ENCODE measurements at regions not wholly inside any gene's neighbourhood (a gene's known extent, or its start where the extent isn't known, plus 50 kb on each side); places are given as distances from the start of the nearest gene placed in this dataset.

DNA sequence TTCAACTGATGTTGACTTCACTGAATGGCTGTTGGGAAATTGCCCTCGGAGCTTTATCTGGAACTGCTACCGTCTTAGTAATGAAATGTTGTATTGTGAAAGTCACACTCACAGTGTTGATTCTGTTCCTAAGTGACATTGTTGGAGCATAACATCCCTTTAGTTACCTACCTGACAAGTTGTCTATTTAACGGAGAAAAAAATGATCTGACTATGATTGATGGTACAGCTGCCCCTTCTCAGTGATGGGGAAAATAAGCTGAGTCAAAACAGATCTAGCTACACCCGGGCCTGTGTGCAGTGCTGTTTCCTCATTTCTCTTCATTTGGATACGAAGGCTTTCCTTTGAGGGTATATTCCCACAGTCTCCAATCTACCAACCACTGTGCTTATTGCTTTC, 472.3 kb upstream of the BRINP3 start:
- DNase-seq, result no peak
- Mint-ChIP-seq H3K4me3 (no peak overlapping the region), H3K27ac (no peak overlapping the region), H3K36me3 (no peaks in the 10 kb centered on the region), H3K9me3 (peaks cover 4 to 10% (median 7%) of the 10 kb centered on the region in 3 donors), H3K4me1 (no peaks in the 10 kb centered on the region), H3K27me3 (no peaks in the 10 kb centered on the region)
- CTCF ChIA-PET, result interaction anchor here in 1 of 2 donors (0.5 kb wide), 1 partner anchor 39 kb away, joined by 3 read pairs; no protein-coding TSS in a partner anchor
- no peak overlapping the region for H3K4me3 ChIP-seq (ENCODE audit: control insufficient read depth in 1 of 2, extremely low read depth in 1 of 2, low read length in 1 of 2)
- POLR2A ChIA-PET, result no interaction called here
- H3K36me3 ChIP-seq (ENCODE audit: control insufficient read depth in 2 of 2, extremely low read depth in 1 of 2, insufficient read depth in 1 of 2, low read length in 1 of 2), result no peaks in the 10 kb centered on the region
- H3K27me3 ChIP-seq (replicated peaks in 1 of 2; ENCODE audit: control insufficient read depth in 2 of 2, extremely low read depth in 1 of 2, insufficient read depth in 2 of 2, low read length in 1 of 2), result no peaks in the 10 kb centered on the region
- no peaks in the 10 kb centered on the region for H3K9me3 ChIP-seq
- WGBS (ENCODE audit: insufficient coverage), result no CpG with 5 or more reads among the region's 5 CpGs
- H3K4me1 ChIP-seq (ENCODE audit: control insufficient read depth in 1 of 2, extremely low read depth in 1 of 2, insufficient read depth in 2 of 2, low read length in 2 of 2), result no peaks in the 10 kb centered on the region
- H3K27ac ChIP-seq (ENCODE audit: low read length), result no peak overlapping the region
- ATAC-seq (replicated peaks in 1 of 4), result no peak

DNA sequence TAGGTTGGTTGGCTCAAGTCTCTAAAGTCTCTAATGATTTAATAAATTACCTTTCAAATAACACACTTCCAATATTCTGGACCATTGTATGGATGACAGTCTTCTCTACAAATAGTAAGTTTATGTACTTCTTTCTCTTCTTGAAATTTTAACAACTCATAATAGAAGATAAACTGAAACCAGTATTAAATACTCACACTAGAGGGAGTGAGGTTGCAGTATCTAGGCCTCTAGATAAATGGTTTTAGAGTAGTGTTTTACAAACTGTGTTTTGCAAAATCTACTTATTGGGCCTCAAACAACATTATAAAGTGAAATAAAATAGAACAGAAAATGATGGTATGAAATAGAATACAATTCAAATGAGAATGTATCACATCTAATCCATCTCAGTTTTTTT, 479.9 kb upstream of the BRINP3 start:
- Histone ChIP-seq H3K36me3 (ENCODE audit: control insufficient read depth in 2 of 2, extremely low read depth in 1 of 2, insufficient read depth in 1 of 2, low read length in 1 of 2) (no peaks in the 10 kb centered on the region), H3K27me3 (replicated peaks in 1 of 2; ENCODE audit: control insufficient read depth in 2 of 2, extremely low read depth in 1 of 2, insufficient read depth in 2 of 2, low read length in 1 of 2) (no peaks in the 10 kb centered on the region), H3K9me3 (no peaks in the 10 kb centered on the region), H3K4me1 (ENCODE audit: control insufficient read depth in 1 of 2, extremely low read depth in 1 of 2, insufficient read depth in 2 of 2, low read length in 2 of 2) (no peaks in the 10 kb centered on the region), H3K27ac (ENCODE audit: low read length) (no peak overlapping the region), H3K4me3 (ENCODE audit: control insufficient read depth in 1 of 2, extremely low read depth in 1 of 2, low read length in 1 of 2) (no peak overlapping the region)
- DNase-seq, result no peak
- ChIA-PET POLR2A (no interaction called here), CTCF (no interaction called here)
- Mint-ChIP-seq H3K27ac (no peak overlapping the region), H3K36me3 (no peaks in the 10 kb centered on the region), H3K9me3 (peaks cover 4 to 21% (median 12%) of the 10 kb centered on the region in 3 donors), H3K4me1 (no peaks in the 10 kb centered on the region), H3K27me3 (no peaks in the 10 kb centered on the region), H3K4me3 (no peak overlapping the region)
- no peak for ATAC-seq (replicated peaks in 1 of 4)

DNA sequence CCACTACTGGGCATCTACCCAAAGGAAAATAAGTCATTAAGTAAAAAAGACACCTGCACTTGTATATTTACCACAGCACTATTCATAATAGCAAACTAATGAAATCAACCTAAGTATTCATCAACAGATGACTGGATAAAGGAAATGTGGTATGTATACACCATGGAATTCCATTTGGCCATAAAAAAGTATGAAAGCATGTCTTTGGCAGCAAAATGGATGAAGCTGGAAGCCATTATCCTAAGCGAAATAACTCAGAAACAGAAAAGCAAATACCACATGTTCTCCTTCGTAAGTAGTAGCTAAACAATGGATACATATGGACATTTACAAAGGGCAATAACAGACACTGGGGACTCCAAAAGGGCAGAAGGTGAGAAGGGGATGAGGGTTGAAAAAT, 485.7 kb upstream of the BRINP3 start:
- Histone ChIP-seq H3K27ac (ENCODE audit: low read length) (no peak overlapping the region), H3K4me3 (ENCODE audit: control insufficient read depth in 1 of 2, extremely low read depth in 1 of 2, low read length in 1 of 2) (no peak overlapping the region), H3K9me3 (no peaks in the 10 kb centered on the region), H3K36me3 (ENCODE audit: control insufficient read depth in 2 of 2, extremely low read depth in 1 of 2, insufficient read depth in 1 of 2, low read length in 1 of 2) (no peaks in the 10 kb centered on the region), H3K4me1 (ENCODE audit: control insufficient read depth in 1 of 2, extremely low read depth in 1 of 2, insufficient read depth in 2 of 2, low read length in 2 of 2) (no peaks in the 10 kb centered on the region), H3K27me3 (replicated peaks in 1 of 2; ENCODE audit: control insufficient read depth in 2 of 2, extremely low read depth in 1 of 2, insufficient read depth in 2 of 2, low read length in 1 of 2) (no peaks in the 10 kb centered on the region)
- Mint-ChIP-seq H3K4me1 (no peaks in the 10 kb centered on the region), H3K9me3 (peaks cover 0 to 20% (median 13%) of the 10 kb centered on the region in 3 donors), H3K4me3 (no peak overlapping the region), H3K27ac (no peak overlapping the region), H3K27me3 (no peaks in the 10 kb centered on the region), H3K36me3 (no peaks in the 10 kb centered on the region)
- no CpG with 5 or more reads among the region's 2 CpGs for WGBS (ENCODE audit: insufficient coverage)
- ChIA-PET POLR2A (no interaction called here), CTCF (no interaction called here)
- DNase-seq (no peak), ATAC-seq (replicated peaks in 1 of 4) (no peak)

DNA sequence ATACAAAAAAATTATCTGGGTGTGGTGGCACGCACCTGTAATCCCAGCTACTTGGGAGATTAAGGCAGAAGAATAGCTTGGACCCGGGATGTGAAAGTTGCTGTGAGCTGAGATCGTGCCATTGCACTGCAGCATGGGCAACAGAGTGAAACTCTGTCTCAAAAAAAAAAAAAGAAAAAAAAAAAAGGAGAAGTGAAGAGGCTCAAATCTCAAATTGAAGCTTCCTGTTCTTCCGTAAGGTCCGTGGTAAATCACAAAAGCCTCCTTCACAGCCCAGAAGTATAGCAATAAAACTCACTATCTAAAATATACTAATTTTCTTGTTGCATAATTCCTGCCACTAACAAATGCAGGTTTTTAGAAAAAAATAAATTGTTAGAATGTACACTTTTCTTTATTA, 498.2 kb upstream of the BRINP3 start:
- CTCF ChIA-PET, result no interaction called here
- ATAC-seq (replicated peaks in 1 of 4), result no peak
- no peaks in the 10 kb centered on the region for H3K36me3 ChIP-seq (ENCODE audit: control insufficient read depth in 2 of 2, extremely low read depth in 1 of 2, insufficient read depth in 1 of 2, low read length in 1 of 2)

DNA sequence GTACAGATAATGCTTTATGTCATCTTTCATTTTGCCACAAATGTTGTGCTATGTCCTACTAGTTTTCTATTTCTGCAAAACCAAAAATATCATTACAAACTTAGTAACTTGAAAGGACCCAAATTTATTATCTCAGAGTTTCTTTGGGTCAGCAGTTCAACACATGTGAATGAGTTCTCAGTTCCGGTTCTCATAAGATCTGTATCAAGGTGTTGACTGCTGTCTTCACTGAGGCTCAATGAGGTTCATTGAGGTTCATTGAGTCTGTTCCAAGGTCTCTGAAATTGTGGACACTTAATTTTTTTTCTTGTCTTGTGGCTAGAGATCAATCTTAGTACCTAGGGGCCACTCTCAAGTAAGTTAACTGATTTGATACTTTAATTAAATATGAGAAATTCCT, 525.1 kb upstream of the BRINP3 start:
- Histone ChIP-seq H3K27me3 (replicated peaks in 1 of 2; ENCODE audit: control insufficient read depth in 2 of 2, extremely low read depth in 1 of 2, insufficient read depth in 2 of 2, low read length in 1 of 2) (no peaks in the 10 kb centered on the region), H3K36me3 (ENCODE audit: control insufficient read depth in 2 of 2, extremely low read depth in 1 of 2, insufficient read depth in 1 of 2, low read length in 1 of 2) (no peaks in the 10 kb centered on the region), H3K27ac (ENCODE audit: low read length) (no peak overlapping the region), H3K9me3 (no peaks in the 10 kb centered on the region), H3K4me1 (ENCODE audit: control insufficient read depth in 1 of 2, extremely low read depth in 1 of 2, insufficient read depth in 2 of 2, low read length in 2 of 2) (no peaks in the 10 kb centered on the region), H3K4me3 (ENCODE audit: control insufficient read depth in 1 of 2, extremely low read depth in 1 of 2, low read length in 1 of 2) (no peak overlapping the region)
- Mint-ChIP-seq H3K9me3 (peaks cover 9 to 17% (median 12%) of the 10 kb centered on the region in 3 donors), H3K4me1 (no peaks in the 10 kb centered on the region), H3K27me3 (no peaks in the 10 kb centered on the region), H3K36me3 (no peaks in the 10 kb centered on the region), H3K27ac (no peak overlapping the region), H3K4me3 (no peak overlapping the region)
- ChIA-PET POLR2A (no interaction called here), CTCF (no interaction called here)
- ATAC-seq (replicated peaks in 1 of 4) (no peak), DNase-seq (no peak)
- no CpG with 5 or more reads among the region's 1 CpG for WGBS (ENCODE audit: insufficient coverage)

More for the DNA sequence above, 498.2 kb upstream of the BRINP3 start:
- Mint-ChIP-seq H3K27ac (no peak overlapping the region), H3K9me3 (peaks cover 3 to 11% (median 6%) of the 10 kb centered on the region in 3 donors), H3K4me3 (no peak overlapping the region), H3K27me3 (no peaks in the 10 kb centered on the region), H3K4me1 (no peaks in the 10 kb centered on the region), H3K36me3 (no peaks in the 10 kb centered on the region)
- POLR2A ChIA-PET, result no interaction called here
- no peak overlapping the region for H3K4me3 ChIP-seq (ENCODE audit: control insufficient read depth in 1 of 2, extremely low read depth in 1 of 2, low read length in 1 of 2)
- H3K27ac ChIP-seq (ENCODE audit: low read length), result no peak overlapping the region
- no peaks in the 10 kb centered on the region for H3K4me1 ChIP-seq (ENCODE audit: control insufficient read depth in 1 of 2, extremely low read depth in 1 of 2, insufficient read depth in 2 of 2, low read length in 2 of 2)
- no peaks in the 10 kb centered on the region for H3K9me3 ChIP-seq
- 28% methylated on average over 2 of the region's 5 CpGs for WGBS (ENCODE audit: insufficient coverage)
- DNase-seq, result no peak
- no peaks in the 10 kb centered on the region for H3K27me3 ChIP-seq (replicated peaks in 1 of 2; ENCODE audit: control insufficient read depth in 2 of 2, extremely low read depth in 1 of 2, insufficient read depth in 2 of 2, low read length in 1 of 2)

DNA sequence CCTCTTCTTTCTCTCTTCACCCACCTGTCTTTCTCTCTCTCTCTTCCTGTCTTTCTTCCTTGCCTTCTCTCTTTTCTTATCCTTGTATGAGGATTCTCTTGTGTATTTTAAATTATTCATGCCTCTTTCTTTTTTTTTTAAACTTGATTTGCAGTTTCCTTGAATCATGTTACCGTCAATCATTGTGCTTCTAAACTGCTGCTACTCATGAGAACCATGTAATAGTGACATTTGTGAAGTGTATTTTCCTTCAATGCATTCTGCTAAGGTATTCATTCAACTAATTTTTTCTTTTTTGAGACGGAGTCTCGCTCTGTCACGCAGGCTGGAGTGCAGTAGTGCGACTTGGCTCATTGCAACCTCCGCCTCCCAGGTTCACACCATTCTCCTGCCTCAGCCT, 539.1 kb upstream of the BRINP3 start:
- ATAC-seq (replicated peaks in 1 of 4) (no peak), DNase-seq (no peak)
- Mint-ChIP-seq H3K4me3 (no peak overlapping the region), H3K4me1 (no peaks in the 10 kb centered on the region), H3K27ac (no peak overlapping the region), H3K27me3 (no peaks in the 10 kb centered on the region), H3K9me3 (peaks cover 5 to 15% (median 14%) of the 10 kb centered on the region in 3 donors), H3K36me3 (no peaks in the 10 kb centered on the region)
- no peak overlapping the region for H3K27ac ChIP-seq (ENCODE audit: low read length)
- H3K4me3 ChIP-seq (ENCODE audit: control insufficient read depth in 1 of 2, extremely low read depth in 1 of 2, low read length in 1 of 2), result no peak overlapping the region
- H3K9me3 ChIP-seq, result no peaks in the 10 kb centered on the region
- ChIA-PET CTCF (no interaction called here), POLR2A (no interaction called here)
- H3K27me3 ChIP-seq (replicated peaks in 1 of 2; ENCODE audit: control insufficient read depth in 2 of 2, extremely low read depth in 1 of 2, insufficient read depth in 2 of 2, low read length in 1 of 2), result no peaks in the 10 kb centered on the region
- no peaks in the 10 kb centered on the region for H3K36me3 ChIP-seq (ENCODE audit: control insufficient read depth in 2 of 2, extremely low read depth in 1 of 2, insufficient read depth in 1 of 2, low read length in 1 of 2)
- no peaks in the 10 kb centered on the region for H3K4me1 ChIP-seq (ENCODE audit: control insufficient read depth in 1 of 2, extremely low read depth in 1 of 2, insufficient read depth in 2 of 2, low read length in 2 of 2)
- 100% methylated on average over 1 of the region's 6 CpGs for WGBS (ENCODE audit: insufficient coverage)

DNA sequence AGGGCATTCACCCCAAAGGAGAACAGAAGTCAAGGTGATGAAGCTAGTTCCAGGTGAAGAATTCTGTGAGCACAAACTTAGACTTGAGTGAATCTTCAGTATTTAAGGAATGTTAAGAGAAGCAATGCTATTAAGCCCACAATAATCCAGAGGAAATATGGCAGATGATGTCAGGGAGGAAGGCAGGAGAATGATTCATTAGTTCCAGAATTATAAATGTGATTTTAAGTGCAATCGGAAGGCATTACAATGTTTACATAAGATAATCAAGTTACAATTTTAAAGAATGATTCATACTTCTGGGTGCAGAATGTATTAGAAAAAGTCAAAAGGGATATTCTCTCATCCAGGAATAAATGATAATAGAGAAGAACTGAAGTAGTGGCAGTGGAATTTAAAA, 545.2 kb upstream of the BRINP3 start:
- H3K4me1 Mint-ChIP-seq, result no peaks in the 10 kb centered on the region
- Histone ChIP-seq H3K9me3 (no peaks in the 10 kb centered on the region), H3K27me3 (replicated peaks in 1 of 2; ENCODE audit: control insufficient read depth in 2 of 2, extremely low read depth in 1 of 2, insufficient read depth in 2 of 2, low read length in 1 of 2) (no peaks in the 10 kb centered on the region), H3K36me3 (ENCODE audit: control insufficient read depth in 2 of 2, extremely low read depth in 1 of 2, insufficient read depth in 1 of 2, low read length in 1 of 2) (no peaks in the 10 kb centered on the region), H3K27ac (ENCODE audit: low read length) (no peak overlapping the region), H3K4me1 (ENCODE audit: control insufficient read depth in 1 of 2, extremely low read depth in 1 of 2, insufficient read depth in 2 of 2, low read length in 2 of 2) (no peaks in the 10 kb centered on the region), H3K4me3 (ENCODE audit: control insufficient read depth in 1 of 2, extremely low read depth in 1 of 2, low read length in 1 of 2) (no peak overlapping the region)
- H3K9me3 Mint-ChIP-seq, result peaks cover 5 to 10% (median 7%) of the 10 kb centered on the region in 3 donors
- H3K36me3 Mint-ChIP-seq, result no peaks in the 10 kb centered on the region
- CTCF ChIA-PET, result no interaction called here
- no peak overlapping the region for H3K27ac Mint-ChIP-seq
- no peak for ATAC-seq (replicated peaks in 1 of 4)
- no peak for DNase-seq
- WGBS (ENCODE audit: insufficient coverage), result no CpG with 5 or more reads among the region's 1 CpG
- POLR2A ChIA-PET, result no interaction called here
- H3K27me3 Mint-ChIP-seq, result no peaks in the 10 kb centered on the region
- no peak overlapping the region for H3K4me3 Mint-ChIP-seq

All from T-cell (primary cell).